Right atrium auricular region (tissue), 2 donors: ENCODE measurements at regions not wholly inside any gene's neighbourhood (a gene's known extent, or its start where the extent isn't known, plus 50 kb on each side); places are given as distances from the start of the nearest gene placed in this dataset.

Source experiments
- DNase-seq: peaks from one replicate; pipeline ENCODE4 v3.0.0-alpha.2; 2019; ENCODE audit warnings: low spot score
- H3K27ac ChIP-seq, 2 donors: fragments of 200-600 bp; sonication (generic); 1 replicate in 1 of 2; 2 replicates in 1 of 2; pipeline ENCODE4 v1.5.1; 2016 to 2019
- H3K27me3 ChIP-seq, 2 donors: fragments of 200-600 bp; sonication (generic); one replicate each; pipeline versions ENCODE4 v1.5.1 to v1.6.0; 2017 to 2019
- H3K36me3 ChIP-seq: fragments of 200-600 bp; sonication (generic); one replicate; pipeline ENCODE4 v1.5.1; 2016
- H3K4me1 ChIP-seq, 2 donors: fragments of 200-600 bp; sonication (generic); one replicate each; pipeline versions ENCODE4 v1.5.1 to v1.6.0; 2017 to 2019
- H3K4me3 ChIP-seq, 2 donors: fragments of 200-600 bp; sonication (generic); 1 replicate in 1 of 2; 2 replicates in 1 of 2; pipeline ENCODE4 v1.5.1; 2017 to 2019; ENCODE audit warnings: mild to moderate bottlenecking in 1 of 2, moderate library complexity in 1 of 2
- H3K9me3 ChIP-seq, 2 donors: fragments of 200-600 bp; sonication (generic); one replicate each; pipeline ENCODE4 v1.5.1; 2019
- TF ChIP-seq, protein P1 (sequence below), 2 donors: fragments of 200-600 bp; sonication (generic); IDR thresholded peaks; one replicate each; pipeline ENCODE4 v1.5.1; 2019; ENCODE audit warnings: antibody characterized with exemption in 2 of 2

DNA sequence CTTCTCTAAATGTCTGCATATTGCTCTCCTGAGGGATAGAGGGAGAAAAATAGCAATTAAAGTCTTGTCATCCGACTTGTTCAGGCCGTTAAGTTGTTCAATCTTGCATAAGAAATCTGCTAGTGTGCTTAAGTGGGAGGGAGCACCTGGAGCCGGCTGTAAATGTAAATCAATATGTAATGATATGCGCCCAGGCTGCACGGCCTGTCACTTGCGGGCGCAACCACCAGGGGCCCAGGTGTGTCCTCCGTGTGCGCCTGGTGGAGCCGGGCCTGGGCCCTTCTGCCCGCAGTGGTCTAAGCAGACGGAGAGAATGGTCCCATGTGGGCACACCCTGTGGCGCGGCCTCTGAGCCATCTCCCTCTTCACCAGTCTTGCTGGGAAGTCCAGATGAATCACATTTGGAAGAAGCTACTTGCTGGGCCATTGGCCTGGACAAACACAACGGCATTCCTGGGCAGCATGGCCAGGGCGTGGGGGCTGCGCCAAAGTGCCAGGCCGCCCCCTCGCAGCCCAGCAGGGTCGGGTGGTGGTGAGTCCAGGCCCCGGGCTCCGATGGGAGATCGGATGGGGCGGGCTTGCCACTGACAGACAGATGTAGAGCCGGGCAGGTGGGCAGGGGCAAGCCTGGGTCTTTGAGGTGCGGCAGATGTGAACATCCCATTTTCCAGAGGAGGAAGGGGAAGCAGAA is 193.3 kb upstream of the C14orf180 start:
- DNase-seq: no peak
- no peaks in the 10 kb centered on the region for H3K36me3 ChIP-seq
- H3K4me3 ChIP-seq: no peak overlapping the region
- peaks cover 0 to 8% of the 10 kb centered on the region in 2 donors for H3K9me3 ChIP-seq
- H3K27ac ChIP-seq: no peak overlapping the region
- TF ChIP-seq, protein P1, sequence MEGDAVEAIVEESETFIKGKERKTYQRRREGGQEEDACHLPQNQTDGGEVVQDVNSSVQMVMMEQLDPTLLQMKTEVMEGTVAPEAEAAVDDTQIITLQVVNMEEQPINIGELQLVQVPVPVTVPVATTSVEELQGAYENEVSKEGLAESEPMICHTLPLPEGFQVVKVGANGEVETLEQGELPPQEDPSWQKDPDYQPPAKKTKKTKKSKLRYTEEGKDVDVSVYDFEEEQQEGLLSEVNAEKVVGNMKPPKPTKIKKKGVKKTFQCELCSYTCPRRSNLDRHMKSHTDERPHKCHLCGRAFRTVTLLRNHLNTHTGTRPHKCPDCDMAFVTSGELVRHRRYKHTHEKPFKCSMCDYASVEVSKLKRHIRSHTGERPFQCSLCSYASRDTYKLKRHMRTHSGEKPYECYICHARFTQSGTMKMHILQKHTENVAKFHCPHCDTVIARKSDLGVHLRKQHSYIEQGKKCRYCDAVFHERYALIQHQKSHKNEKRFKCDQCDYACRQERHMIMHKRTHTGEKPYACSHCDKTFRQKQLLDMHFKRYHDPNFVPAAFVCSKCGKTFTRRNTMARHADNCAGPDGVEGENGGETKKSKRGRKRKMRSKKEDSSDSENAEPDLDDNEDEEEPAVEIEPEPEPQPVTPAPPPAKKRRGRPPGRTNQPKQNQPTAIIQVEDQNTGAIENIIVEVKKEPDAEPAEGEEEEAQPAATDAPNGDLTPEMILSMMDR (IDR thresholded peaks at IDR 0.05): no peak
- H3K27me3 ChIP-seq: no peaks in the 10 kb centered on the region
- peaks cover 0 to 6% of the 10 kb centered on the region in 2 donors for H3K4me1 ChIP-seq

GRCh38 chr14:104387022-104388010 is 192.2 kb upstream of the C14orf180 start:
- no peak for DNase-seq
- no peaks in the 10 kb centered on the region for H3K9me3 ChIP-seq
- H3K4me1 ChIP-seq: peaks cover 0 to 6% of the 10 kb centered on the region in 2 donors
- H3K27ac ChIP-seq: no peak overlapping the region
- H3K27me3 ChIP-seq: no peaks in the 10 kb centered on the region
- H3K4me3 ChIP-seq: no peak overlapping the region
- H3K36me3 ChIP-seq: no peaks in the 10 kb centered on the region
- TF ChIP-seq, protein P1 (IDR thresholded peaks at IDR 0.05): no peak

GRCh38 chr14:104388011-104388521 is 191.5 kb upstream of the C14orf180 start:
- no peak for DNase-seq

GRCh38 chr14:104388541-104389325 is 190.8 kb upstream of the C14orf180 start:
- Histone ChIP-seq H3K27me3 (no peaks in the 10 kb centered on the region), H3K27ac (no peak overlapping the region), H3K4me1 (peaks cover 0 to 13% of the 10 kb centered on the region in 2 donors), H3K9me3 (no peaks in the 10 kb centered on the region), H3K4me3 (no peak overlapping the region), H3K36me3 (no peaks in the 10 kb centered on the region)
- no peak for DNase-seq
- TF ChIP-seq, protein P1 (IDR thresholded peaks at IDR 0.05): no peak

More at GRCh38 chr14:104388011-104388521, 191.5 kb upstream of the C14orf180 start:
- H3K27ac ChIP-seq: no peak overlapping the region
- H3K36me3 ChIP-seq: no peaks in the 10 kb centered on the region
- TF ChIP-seq, protein P1 (IDR thresholded peaks at IDR 0.05): no peak
- H3K9me3 ChIP-seq: no peaks in the 10 kb centered on the region
- no peak overlapping the region for H3K4me3 ChIP-seq
- H3K27me3 ChIP-seq: no peaks in the 10 kb centered on the region
- H3K4me1 ChIP-seq: peaks cover 0 to 9% of the 10 kb centered on the region in 2 donors
